ENCODE measurements at regions not wholly inside any gene's neighbourhood (a gene's known extent, or its start where the extent isn't known, plus 50 kb on each side); places are given as distances from the start of the nearest gene placed in this dataset.

- DNase-seq (ENCODE audit: low spot score), result no peak
These were observed 348.7 kb downstream of the ZIC1 start for GRCh38 chr3:147757866-147758265.

DNA sequence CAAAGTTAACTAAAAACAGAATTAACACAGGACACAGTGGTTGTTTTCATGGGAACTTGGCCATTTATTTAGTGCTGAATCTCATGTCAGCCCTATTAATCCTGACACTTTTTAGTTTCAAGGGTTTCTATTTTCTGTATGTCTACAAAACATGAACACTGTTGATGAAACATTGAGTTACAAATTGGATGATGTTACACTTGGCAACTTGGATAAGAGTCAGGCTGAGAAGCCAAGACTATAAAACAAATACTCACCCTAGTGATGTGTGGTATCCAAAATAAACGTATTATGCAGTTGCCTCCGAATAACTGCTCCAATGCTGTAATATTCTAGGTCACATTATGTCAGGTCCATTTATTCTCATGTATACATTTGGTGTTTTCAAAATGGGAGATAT is 349.6 kb downstream of the ZIC1 start:
- no peak for DNase-seq (ENCODE audit: low spot score)

DNA sequence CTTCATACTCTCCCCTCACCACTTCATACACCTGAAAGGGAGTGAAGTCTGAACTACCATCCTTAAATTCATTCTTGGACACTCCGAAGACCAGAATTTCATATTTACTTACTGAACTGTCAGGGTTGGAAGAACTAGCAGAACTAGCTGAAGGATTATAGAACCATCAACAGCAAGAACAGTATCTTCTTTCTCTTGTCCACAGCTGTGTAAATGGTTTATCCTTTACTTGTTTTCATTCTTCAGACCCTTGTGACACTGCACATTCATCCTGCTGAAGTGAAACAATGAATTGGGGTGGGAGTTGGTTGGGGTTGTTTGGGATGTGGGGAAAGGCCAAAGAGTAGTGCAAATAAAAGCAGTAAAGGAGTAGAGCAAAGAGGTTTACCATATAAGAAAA is 350.9 kb downstream of the ZIC1 start:
- DNase-seq (ENCODE audit: low spot score), result no peak

DNA sequence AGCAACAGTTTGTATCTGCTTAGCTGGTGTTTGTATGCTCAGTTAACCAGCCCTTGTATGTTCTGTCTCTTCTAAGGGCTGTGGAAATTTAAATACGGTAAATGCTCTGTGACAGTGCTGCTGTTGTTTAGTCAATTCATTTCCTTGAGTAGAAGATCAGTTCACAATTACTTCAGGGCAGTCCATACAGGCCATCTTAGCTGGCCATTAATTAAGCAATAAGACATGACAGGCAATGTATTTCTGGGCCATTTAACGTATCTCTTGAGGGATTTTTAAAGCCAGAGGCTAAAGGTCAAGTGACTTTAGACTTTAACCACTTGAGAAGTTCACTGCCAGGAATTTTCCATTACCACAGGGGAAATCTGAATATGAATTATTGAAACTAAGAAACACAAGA is 351.8 kb downstream of the ZIC1 start:
- DNase-seq (ENCODE audit: low spot score), result no peak

DNA sequence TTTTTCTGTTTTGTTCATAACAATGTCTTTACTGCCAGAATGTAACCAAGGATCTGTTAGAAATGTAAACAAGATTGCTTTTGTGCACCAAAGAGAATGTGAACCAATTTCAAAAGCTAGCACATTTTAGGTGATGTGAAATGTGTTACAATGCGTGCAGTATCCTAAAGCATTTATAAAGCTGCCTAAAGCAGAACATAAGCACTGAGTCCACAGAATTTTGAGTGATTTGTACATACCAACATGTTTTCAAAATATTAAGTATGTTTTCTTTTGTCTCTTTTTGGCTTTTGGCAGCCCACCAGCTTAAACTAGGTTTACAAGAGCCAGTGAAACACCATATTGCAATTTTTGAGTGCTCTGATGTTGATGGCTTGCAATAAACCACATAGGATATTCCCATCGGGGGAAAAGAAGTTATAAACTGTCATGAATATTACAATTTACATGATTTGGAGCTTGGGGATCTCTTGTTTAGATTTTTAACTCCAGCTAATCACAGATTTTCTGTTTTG is 364.0 kb downstream of the ZIC1 start:
- DNase-seq (ENCODE audit: low spot score), result no peak

DNA sequence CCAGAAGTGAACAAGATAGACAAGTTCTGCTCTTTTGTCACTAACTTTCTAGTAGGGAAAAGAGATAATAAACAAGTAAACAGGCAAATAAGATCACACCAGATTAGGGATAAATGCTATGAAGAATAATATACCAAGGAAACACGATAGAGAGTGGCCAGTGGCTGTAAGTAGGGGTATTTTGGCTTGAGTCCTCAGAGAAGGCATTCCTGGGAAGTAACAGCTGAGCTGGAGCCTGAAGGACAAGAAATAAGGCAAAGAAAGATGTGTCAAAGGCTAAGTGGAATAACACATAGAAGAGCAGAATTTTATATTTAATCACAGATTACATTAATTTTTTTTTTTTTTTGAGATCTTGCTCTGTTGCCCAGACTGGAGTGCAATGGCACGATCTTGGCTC is 366.2 kb downstream of the ZIC1 start:
- no peak for DNase-seq (ENCODE audit: low spot score)

GRCh38 chr3:147775816-147776530 is 366.8 kb downstream of the ZIC1 start:
- no peak for DNase-seq (ENCODE audit: low spot score)

DNA sequence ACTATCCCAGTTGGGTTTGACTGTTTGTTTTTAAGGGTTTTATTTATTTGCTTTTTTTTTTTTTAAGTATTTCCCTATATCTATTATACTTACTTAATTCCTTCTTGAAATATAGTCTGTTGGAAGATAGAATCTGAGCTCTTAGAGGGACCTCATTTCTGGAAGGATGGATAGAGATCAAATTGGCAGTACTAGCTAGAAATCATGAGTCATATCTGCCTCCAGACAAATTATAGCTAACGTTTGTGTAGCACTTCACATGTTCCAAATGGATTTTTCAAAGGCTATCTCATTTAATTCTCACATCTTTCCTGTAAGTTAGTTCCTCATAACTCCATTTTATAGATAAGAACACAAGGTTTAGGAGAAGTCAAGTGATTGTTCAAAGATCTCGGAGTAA is 384.7 kb downstream of the ZIC1 start:
- no peak for DNase-seq (ENCODE audit: low spot score)

DNA sequence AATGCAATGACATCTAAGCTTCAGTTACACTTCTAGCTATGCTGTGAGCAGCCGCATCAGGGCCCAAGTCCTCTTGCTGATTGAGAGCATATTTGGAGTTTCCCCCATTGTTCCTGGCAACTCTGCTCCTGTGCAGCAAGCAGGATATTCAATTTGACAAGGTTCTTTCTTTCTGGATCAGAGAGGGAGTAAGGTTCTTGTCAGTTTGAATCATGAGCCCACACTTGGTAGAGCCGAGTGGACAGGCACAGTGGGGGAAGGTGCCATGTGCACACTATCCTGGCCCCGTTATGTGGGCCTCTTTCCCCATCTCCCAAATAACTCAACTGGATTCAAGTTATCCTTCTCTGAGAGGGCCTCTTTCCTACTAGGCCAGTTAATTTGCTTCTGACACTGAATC is 385.4 kb downstream of the ZIC1 start:
- DNase-seq (ENCODE audit: low spot score), result no peak

- DNase-seq (ENCODE audit: low spot score), result no peak
These were observed 386.3 kb downstream of the ZIC1 start for GRCh38 chr3:147795418-147795817.

- peak; percentile 12 for DNase-seq (ENCODE audit: low spot score)
These were observed 387.9 kb downstream of the ZIC1 start for GRCh38 chr3:147797095-147797494.

DNA sequence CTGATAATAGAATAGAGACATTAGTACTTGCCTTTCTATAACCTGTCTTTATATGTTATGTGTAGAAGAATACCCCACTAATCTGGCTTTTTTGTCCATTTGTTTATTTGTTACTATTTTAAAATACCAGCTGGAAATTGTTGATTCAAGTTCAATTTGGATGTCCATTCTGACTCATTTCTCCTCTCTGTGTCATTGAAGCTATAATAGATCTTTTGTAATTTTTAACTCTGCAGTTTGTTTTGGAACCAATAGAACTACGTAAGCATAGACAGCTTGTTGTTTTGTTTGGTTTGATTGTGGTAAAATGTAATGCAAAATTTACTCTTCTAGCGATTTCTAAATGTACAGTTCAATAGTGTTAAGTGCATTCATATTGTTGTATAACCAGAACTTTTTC is 390.4 kb downstream of the ZIC1 start:
- DNase-seq (ENCODE audit: low spot score), result peak; percentile 12

GRCh38 chr3:147807776-147808175 is 398.6 kb downstream of the ZIC1 start:
- no peak for DNase-seq (ENCODE audit: low spot score)

DNA sequence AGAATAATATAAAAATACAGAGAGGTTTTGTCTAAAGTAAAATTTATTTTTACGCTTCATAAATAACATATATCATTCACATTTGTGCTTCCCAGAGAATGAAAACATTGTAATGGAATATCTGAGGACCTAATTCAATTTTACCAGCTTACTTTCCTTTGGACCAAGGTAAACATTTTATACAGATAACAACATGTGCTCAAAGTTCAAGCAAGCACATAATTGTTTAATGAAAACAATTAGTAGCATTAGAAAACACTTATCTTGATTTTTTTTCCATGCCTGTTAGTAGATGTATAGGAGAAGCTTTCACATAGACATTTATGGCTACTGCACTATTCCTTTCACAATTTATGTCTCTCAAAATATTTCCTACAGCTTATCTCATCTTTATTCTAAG is 400.0 kb downstream of the ZIC1 start:
- DNase-seq (ENCODE audit: low spot score), result no peak

- no peak for DNase-seq (ENCODE audit: low spot score)
These were observed 403.2 kb downstream of the ZIC1 start for GRCh38 chr3:147812186-147812911.

DNA sequence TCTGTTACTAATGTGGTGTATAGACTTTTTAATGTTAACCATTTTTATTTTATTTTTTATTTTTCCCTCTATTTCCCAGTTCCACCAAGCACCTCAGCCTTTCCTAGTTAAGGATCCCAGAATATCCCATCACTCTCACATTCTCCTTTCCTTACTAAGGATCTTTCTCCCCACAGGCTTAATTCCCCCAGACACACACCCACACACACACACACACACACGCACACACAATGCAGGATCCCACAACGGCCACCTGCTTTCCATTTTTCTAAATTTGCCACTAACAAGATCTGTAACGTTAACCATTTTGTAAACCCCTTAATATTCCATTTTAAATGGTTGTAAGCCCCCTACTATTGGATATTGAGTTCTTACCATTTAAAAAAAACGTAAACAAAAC is 404.1 kb downstream of the ZIC1 start:
- no peak for DNase-seq (ENCODE audit: low spot score)

DNA sequence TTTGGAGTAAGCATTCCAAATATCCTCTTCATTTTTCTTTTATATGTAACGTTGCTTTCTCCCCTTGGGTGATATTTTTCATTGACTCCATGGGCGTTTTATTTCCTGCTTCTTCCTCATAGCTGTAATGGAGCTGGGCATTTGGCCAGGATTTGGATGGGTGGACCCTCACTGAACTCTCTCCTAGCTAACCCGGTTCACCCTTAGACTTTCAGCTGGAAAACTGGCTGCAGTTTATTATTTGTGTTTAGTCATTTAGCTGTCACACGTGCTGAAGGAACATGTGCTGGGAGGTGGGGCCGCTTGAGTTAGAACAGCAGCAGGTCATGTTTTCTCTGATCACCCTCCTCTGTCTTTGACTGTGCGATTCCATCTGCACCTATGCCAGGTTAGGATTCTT is 407.6 kb downstream of the ZIC1 start:
- DNase-seq (ENCODE audit: low spot score), result no peak

GRCh38 chr3:147832611-147833010 is 423.4 kb downstream of the ZIC1 start:
- no peak for DNase-seq (ENCODE audit: low spot score)

DNA sequence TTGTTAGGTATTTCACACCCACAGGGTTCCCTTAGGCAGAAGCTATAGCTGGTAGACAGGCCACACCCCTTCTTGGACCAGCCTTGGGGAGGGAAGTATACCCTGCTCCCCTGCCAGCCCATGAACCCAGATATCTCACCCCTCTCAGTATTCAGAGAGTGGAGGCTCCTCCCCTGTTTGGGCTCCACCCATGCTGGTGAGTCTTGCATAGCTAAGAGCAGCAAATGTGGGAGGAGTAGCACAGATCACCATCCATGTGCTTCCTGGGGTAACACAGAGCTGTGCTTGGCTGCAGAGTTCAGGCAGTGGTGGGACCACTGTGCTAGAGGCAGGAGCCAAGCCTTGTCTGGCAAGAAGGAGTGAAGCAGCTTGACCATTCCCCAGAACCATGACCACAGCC is 427.2 kb downstream of the ZIC1 start:
- DNase-seq (ENCODE audit: low spot score), result no peak

GRCh38 chr3:147838652-147839051 is 429.5 kb downstream of the ZIC1 start:
- DNase-seq (ENCODE audit: low spot score), result no peak

DNA sequence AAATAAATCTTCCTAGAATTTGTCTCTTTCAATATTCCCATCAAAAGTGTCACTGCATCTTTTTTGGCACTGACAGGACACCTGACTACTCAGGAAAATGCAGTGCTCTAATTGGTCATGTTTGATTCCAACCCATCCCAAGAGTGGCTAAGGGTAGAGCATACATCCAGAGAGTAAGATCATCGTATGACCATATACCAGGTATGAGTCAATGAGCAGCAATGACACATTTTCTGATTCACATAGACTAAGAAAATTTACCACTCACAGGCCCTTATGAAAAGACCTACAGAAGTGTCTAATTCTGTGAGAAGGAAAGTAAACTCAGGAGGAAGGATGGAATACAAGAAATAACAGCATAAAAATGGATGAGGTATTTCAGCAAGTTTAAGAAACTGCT is 434.2 kb downstream of the ZIC1 start:
- no peak for DNase-seq (ENCODE audit: low spot score)

GRCh38 chr3:147846293-147846692 is 437.1 kb downstream of the ZIC1 start:
- DNase-seq (ENCODE audit: low spot score), result no peak

DNA sequence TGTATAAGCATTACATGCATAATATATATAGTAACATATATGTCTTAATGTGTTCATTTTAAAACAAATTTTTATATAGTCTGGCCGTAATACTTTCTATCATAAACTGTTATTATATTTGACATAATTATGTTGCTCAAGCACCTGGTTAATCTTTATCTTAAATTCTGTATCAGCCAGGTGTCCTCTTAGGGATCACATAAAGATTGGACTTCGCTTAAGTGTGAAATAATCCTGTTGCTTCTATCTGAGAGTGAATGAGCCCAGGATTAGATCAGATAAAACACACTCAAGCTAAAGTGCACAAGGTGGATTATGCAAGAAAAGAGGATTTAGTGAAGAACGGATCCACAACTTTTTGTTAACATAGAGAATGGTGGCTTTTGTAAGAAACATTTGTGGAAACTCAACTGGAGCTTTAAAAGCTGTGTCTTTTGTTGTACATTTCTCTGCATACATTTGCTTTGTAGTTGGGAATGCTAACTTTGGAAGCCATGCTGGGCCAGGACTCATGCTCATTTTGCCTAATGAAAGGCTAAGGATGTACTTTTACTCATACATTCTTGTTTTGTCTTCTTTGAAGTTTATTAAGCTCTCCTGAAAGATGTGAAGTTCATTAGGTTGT is 437.8 kb downstream of the ZIC1 start:
- no peak for DNase-seq (ENCODE audit: low spot score)
